ENCODE measurements at regions not wholly inside any gene's neighbourhood (a gene's known extent, or its start where the extent isn't known, plus 50 kb on each side); places are given as distances from the start of the nearest gene placed in this dataset.

DNA sequence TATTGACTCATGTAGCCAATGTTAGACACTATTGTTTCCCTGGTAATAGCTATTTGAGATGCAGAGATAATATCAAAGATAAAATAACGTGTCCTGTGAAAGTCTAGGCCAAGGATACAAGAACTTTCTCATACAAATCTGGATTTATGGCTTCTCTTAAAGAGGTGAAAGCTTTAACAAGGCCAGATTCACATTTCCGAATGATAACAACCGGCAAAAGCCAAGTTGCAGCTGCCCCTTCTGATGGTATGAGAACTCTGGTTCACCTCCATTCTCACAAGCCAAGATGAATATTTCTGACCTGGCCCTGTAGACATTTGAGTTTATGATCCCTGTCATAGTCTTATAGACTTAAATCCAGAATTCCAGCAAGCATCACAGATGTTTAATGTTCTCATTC is 230.4 kb upstream of the ZC3H12C start:
- no peak for DNase-seq (ENCODE audit: low read depth)

DNA sequence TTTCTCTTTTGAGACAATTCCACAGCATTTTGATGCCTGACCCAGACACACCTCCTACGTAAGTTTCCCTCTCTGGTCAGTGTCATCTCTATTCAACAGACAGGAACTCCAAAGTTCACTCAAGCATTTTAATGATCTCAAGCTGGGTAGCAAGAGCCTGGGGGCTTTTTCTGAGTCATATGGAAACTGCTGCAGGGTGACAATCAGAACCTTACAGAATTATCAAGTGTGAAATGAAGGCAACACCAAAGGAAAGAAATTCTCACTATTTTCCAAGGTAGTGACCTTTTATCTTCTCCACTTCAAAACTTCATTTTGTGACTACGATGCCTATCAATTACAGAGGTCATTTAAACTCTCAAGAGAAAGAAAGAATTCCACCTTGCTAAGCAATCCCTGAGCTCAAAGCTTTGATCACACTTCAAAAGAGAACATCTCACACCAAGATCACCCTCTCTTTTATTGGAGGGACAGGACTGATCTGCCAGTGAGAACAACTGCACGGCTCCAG is 229.0 kb upstream of the ZC3H12C start:
- DNase-seq (ENCODE audit: low read depth) = no peak

DNA sequence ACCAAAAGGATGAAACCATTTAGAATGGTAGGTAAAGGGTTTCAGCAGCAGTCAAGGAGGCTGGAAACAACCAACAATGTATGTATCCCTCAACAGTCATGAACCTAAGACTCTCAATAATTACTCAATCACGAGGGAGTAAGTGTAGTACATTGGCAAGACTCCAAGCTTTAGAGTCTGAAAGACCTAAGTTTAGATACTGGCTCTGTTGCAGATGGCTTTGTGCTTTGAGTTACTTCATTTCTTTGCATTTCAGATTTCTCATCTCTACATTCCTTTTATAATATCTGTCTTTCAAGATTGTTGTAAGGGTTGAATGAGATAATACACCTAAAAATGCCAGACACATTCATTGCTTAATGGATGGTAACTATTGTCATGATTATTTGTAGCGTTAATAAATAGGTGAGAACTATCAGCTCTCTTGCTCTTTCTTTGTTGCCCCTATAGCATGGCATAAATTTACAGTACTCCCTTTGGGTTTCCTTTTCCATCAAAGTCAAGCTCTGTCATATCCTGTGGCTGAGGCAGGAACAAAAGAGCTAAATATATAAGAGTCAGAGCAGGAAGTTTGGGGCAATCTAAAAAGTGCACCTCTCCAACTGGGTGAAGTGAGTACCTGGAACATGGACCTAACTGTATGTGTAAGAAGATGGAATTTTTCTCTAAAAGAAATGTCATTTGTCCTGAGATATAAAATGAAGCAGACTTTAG is 228.2 kb upstream of the ZC3H12C start:
- no peak for DNase-seq (ENCODE audit: low read depth)

DNA sequence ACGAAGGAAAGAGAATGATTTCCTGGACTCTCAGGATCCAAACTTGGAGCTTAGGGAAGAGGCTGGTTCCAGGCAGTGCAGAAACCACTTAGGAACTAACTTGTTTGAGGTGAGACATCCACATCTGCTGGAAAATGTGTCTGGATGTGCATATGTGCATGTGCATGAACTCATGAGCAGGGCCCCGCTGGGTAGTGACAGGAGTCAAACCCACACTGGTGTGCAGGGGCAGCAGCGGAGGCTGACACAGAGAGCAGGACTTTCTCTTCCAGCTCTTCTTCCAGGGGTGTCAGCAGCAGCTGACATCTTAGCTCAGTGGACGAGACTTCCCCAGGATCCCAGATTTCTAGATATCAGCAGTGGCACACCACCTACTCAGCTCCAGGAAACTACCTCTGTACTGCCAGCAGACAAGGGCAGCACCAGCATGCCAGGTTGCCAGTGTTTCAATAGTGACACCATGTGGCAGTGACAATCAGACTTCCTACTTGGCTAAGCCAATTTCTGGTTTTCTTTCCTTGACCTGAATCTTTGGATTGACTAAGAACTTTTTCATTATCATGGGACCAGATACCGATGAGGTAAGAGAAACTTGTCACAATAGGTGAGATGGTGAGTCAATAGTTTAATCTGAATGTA is 227.5 kb upstream of the ZC3H12C start:
- DNase-seq (ENCODE audit: low read depth) = no peak

DNA sequence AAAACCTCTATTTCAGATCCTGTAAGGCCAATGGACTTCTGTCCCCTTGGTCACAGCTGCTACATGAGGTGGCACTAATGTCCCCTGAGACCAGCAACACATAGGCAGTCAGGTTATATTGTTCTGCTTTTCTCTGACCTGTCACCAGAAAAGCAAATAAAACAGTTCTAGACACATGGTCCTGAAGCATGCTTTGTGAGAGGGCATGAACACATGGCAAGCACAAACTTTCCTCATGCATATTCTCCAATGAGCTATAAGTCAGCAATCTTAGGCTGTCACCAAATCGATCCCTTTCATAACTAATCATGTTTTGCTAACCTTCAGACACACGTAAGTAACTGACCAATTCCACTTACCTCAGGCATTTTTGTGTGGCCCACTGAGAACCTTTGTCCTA is 225.4 kb upstream of the ZC3H12C start:
- no peak for DNase-seq (ENCODE audit: low read depth)

DNA sequence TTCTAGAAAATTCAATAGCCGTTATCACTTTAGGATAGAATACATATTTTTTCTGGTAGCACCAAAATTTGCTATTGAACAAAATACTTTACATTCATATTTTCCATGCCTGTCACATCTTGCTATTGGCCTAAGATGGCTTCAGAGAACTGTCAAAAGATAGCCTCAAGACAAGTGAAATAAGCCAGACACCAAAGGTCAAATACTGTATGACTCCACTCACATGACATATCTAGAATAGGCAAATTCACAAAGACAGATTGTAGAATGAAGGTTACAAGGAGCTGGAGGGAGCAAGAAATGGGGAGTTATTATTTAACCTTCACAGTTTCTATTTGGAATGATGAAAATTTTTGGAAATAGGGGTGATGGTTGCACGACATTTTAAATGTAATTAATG is 223.7 kb upstream of the ZC3H12C start:
- no peak for DNase-seq (ENCODE audit: low read depth)

DNA sequence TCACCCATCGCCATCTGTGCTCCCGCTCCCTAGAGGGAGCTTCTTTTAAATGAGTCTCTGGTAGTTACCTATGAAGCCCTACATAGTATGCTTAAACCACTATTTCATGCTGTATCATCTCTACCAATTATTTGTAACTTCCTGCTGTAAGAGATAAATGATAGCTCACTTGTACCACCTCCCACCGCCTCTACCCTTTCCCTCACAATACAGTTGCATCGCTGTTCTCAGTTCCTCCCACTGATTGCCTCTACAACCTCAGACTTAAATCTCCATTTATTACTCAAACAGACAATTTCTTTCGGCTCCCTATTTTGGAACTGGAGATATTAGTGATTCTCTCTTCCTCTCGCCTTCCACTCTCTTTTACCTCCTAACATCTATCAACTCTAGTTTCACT is 222.9 kb upstream of the ZC3H12C start:
- no peak for DNase-seq (ENCODE audit: low read depth)

DNA sequence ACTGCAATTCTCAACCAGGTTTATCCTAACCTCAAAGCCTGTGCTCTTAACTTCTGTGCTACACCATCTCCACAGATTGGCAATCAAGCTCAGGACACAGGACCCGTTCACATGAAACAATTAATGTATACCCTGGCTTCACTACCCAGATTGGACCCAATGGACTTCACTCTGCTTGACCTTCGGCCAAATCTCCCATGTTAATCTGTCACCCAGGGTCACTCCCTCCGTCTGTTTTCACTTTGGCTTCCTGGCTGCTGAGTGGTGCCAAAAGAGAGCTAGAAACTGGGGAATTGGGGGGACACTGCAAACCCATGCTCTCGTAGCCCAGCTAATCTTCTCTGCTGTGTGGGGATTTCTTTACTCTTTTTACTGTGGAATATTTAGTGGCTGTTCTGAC is 216.1 kb upstream of the ZC3H12C start:
- DNase-seq (ENCODE audit: low read depth) = no peak

DNA sequence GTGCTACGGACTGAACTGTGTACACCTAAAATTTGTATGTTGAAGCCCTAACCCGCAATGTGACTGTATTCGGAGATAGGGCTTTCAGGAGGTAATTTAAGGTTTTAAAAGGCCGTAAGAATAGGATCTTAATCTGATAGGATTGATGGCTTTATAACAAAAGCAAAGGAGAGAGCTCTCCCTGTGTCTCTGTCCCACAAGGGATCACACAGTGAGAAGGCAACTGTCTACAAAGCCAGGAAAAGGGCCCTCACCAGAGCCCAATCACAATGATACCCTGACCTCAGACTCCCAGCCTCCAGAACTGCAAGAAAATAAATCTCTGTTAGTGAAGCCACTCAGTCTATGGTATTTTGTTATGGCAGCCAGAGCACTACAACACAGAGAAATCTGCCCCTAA is 208.7 kb upstream of the ZC3H12C start:
- DNase-seq (ENCODE audit: low read depth) = no peak

DNA sequence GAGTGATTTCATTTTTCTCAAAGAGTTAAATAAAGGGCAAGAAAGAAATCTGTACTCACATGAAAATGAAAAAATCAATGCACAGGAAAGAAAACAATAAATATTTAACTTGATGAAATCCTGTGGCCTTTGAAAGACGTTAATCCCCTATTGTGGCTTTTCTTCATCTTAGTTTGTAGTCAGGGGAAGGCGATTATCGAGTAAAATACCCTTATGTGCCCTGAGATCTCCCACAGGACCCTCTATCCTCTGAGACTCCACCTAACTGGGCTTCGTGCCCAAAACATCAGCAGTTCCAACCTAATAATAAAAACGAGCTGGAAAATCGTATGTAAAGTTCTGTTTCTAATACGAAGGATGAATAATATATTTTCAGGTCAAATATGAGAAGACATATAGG is 208.2 kb upstream of the ZC3H12C start:
- DNase-seq (ENCODE audit: low read depth) = no peak

DNA sequence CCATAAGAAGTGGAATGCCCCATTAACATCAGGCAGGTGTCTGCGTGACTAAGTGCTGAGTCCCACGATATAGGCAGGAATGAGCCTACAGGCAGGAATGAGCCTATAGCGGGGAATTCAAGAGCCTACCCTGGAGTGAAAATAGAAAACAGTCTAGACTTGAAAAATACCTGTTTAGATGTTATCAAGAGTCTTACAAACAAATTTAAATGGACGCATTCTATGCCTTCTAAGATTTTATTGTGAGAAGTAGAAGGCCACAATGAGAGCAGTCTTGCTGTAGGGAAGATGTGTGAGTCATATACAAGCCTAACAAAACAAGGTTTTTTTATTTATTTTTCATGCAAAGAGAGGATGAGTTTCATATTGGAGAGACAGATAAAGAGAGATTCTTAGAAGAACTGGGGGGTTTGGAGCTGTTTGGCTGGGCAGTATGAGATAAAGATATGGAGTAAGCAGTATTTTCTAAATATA is 200.8 kb upstream of the ZC3H12C start:
- DNase-seq (ENCODE audit: low read depth) = no peak

DNA sequence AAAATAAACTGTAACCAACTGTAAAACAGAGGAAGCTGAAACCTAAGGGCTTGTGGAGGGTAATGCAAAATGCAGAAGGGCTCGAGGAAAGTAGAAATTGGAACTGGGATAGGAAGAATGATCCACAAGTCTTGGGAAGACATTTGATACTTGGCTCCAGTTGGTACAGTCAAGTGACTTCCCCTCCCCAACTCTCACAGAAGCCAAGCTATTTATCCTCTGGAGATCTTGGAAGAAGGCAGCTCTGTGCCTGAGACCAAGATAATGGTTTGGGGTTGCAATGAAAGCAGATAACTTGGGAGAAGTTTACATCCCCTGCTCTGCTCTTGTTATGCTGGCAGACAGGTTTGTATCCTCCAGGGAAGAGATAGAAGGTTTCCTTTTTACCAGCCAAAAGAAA is 198.9 kb upstream of the ZC3H12C start:
- no peak for DNase-seq (ENCODE audit: low read depth)

DNA sequence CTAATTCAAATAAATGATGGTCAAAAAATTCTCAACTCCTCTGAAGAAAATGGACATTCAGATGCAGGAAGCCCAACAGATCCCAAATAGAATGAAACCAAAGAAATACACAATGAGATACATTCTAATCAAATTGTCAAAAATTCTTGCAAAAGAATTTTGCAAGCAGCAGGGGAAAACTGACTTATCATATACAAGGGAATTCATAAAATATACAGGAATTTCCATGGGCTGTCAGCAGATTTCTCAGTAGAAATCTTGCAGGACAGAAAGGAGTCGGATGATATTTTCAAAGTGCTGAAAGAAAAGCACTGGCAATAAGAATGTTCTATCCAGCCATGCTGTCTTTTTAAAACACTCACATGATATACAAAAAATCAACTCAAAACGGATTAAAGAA is 194.6 kb upstream of the ZC3H12C start:
- no peak for DNase-seq (ENCODE audit: low read depth)

DNA sequence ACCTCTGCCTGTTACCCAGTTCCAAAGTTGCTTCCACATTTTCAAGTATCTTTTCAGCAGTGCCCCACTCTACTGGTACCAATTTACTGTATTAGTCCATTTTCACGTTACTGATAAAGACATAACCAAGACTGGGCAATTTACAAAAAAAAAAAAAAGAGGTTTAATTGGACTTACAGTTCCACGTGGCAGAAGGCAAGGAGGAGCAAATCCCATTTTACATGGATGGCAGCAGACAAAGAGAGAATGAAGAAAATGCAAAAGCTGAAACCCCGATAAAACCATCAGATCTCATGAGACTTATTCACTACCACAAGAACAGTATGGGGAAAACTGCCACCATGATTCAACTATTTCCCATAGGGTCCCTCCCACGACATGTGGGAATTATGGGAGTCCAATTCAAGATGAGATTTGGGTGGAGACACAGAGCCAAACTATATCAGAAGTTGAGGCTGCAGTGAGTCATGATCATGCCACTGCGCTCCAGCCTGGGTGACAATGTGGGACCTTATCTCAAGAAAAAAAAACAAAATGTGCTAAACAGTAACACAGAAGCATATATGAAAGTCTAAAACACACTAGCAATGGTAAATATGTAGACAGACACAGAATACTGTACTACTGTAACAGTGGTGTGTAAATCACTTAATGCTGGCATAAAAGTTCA is 190.3 kb upstream of the ZC3H12C start:
- DNase-seq (ENCODE audit: low read depth) = no peak

DNA sequence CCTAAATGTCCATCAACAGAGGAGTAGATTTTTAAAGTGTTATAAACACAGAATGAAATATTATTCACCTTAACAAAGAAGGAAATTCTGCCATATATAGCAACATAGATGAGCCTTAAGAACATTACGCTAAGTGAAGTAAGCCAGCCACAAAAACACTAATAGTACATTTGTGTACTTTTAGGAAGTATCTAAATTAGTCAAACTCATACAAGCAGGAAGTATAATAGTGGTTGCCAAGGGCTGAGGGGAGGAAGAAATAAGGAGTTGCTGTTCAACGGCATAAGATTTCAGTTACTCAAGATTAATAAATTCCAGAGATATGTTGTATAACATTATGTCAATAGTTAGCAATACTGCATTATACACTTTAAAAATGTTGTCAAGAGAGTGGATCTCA is 181.7 kb upstream of the ZC3H12C start:
- DNase-seq (ENCODE audit: low read depth) = no peak

DNA sequence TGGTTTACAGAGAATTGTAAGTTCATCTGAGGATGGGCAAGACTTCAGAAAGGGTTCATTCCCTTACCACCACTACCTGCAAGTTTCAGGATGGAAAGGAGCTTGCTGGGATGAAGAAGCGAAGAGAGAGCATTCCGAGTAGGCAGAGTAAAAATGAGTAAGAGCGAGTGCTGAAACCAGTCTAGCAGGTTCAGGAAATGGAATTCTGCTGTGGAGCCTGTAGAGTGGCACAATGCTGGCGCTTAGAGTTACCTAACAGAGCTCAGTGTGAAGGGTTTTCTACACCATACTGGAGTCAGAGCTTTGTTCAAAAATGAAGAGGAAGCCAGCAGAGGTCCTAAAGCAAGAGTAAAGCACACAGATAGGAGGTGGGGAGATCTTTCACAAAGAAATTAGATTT is 179.2 kb upstream of the ZC3H12C start:
- DNase-seq (ENCODE audit: low read depth) = no peak

DNA sequence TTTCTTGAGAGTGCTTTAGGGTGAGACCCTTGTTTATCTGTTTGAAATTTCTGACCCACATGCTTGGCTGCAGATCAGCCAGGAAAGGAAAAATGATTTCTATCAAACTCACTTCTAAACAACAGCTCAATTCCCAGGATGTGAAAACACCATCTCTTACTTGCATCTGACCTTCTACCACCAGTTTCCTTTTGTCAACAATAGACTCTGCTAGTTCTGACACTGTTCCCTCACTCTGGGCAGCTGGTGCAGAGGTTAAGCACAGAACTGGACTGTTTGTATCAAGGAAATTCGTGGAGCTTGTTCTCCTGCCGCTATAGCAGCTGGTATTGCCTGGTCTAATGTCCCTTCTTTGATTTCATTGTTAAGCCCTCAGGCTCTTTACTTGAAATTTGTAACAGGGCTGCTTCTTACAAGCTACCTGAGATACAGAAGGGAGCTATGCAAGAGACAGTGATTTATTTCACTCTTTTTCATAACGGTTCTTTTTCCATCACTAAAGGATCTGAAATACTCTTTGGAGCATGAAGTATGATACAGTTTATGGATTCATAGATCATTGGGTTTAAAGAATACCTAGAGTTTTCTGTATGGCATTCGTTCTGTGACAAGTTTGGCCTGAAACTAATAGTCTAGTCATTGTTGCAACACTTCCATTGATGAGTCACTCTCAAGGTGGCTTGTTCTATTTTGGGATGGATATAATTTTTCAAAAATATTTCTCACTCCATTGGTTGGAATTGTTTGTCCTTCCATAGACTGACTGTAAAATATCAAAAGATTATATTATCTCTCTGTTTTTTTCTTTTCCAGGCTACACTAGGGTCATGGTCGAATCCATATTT is 178.2 kb upstream of the ZC3H12C start:
- no peak for DNase-seq (ENCODE audit: low read depth)

DNA sequence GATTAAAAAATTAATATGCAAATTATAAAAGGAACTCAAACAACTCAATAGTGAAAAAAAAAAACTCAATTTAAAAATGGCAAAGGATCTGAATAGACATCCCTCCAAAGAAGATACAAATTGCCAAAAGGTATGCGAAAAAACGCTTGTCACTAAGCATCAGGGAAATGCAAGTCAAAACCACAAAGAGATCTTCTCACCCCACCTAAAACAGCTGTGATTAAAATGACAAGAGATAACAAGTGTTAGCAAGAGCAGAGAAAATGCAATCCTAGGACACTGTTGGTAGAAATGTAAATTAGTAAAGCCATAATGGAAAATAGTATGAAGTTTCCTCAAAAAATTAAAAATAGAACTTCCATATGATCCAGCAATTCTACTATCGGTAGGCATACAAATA is 166.3 kb upstream of the ZC3H12C start:
- no peak for DNase-seq (ENCODE audit: low read depth)

DNA sequence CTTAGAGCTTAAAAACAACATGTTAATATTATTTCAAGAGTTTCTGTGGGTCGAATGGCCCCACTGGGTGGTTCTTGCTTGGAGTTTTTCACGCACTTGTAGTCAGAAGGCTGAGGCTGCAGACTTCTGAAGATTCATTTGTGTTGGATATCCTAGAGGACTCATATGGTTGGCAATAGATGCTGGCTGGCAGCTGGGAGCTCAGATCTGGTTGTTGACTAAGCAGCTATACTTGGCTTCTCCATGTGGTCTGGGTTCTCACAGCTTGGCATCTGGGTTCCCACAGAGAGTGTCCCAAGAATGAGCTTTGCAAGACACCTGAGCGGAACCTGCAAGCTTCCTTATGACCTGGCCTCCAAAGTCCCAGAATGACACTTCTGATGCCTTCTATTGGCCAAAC is 163.9 kb upstream of the ZC3H12C start:
- no peak for DNase-seq (ENCODE audit: low read depth)

DNA sequence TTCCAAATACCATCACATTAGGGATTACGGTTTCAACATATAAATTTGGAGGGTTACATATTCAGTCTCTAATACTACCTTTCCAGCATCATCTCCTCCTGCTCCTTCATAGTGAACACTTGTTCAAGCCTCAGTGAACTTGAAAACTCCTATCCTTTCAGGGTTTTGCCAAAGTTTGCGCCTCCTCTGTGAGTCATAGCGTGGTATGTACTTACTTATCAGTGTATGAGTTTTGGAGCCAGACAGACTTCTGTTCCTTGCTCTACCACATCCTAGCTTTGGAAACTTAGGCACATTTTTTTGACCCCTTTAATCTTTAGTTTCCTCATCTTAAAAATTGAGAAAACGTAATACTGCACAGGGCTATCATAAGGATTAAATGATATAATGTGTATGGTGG is 160.1 kb upstream of the ZC3H12C start:
- no peak for DNase-seq (ENCODE audit: low read depth)

DNA sequence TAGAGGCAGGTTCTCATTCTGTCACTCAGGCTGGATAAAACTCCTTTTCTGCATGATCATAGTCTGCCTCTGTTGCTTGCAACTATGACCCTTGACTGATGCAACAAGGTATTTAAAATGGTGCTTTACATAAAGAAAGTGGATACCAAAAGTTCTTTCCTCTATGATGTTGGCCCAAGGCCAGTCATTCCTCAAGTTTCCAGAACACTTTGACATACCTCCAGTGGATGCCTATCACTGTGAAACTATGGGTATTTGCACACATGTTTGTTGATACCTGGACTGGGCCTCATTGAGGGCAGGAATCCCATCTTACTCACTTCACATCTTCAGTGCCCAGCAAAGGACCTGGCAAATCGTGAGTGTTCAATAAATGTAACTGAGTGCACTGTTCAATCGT is 159.0 kb upstream of the ZC3H12C start:
- no peak for DNase-seq (ENCODE audit: low read depth)

DNA sequence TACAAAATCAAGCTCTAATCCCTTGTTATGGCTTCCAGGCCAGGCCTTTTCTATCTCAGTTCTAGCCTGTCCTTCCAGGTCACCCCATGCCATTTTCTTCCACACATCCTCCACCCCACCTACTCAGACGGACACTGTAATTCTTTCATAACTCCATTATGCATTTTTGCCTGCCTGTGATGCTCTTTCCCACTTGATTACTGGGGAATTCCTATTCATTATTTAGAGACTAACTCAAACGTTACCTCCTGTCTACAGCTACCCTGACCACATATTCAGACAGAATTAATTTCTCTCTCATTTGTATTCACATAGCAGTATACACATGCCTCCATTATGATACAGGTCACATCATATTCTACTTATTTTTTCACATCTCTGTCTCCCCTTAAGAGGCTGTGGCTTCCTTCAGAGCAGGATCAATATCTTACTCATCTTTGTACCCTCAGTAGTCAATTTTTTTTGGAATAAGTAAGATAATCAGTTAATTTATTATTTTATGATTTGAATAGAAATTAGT is 156.5 kb upstream of the ZC3H12C start:
- no peak for DNase-seq (ENCODE audit: low read depth)

All from T follicular helper cell (primary cell).